ENCODE measurements at regions not wholly inside any gene's neighbourhood (a gene's known extent, or its start where the extent isn't known, plus 50 kb on each side); places are given as distances from the start of the nearest gene placed in this dataset.

GRCh38 chr2:236738030-236738429, 168.4 kb downstream of the ACKR3 start:
- TF ChIP-seq NR2C2 (CRISPR knock-in tag; IDR thresholded peaks at IDR 0.05; ENCODE audit: borderline replicate concordance) (no peak), PRPF4 (IDR thresholded peaks at IDR 0.05; ENCODE audit: low read depth, low read length, poor library complexity, severe bottlenecking) (no peak), ZNF274 (CRISPR knock-in tag; IDR thresholded peaks at IDR 0.05) (no peak), BRD4 (CRISPR knock-in tag; IDR thresholded peaks at IDR 0.05) (no peak), SMAD1 (CRISPR knock-in tag; IDR thresholded peaks at IDR 0.05; ENCODE audit: borderline replicate concordance, low read depth) (no peak), HOXA5 (CRISPR knock-in tag; IDR thresholded peaks at IDR 0.05) (no peak), SP1 (IDR thresholded peaks at IDR 0.05) (no peak), SP1 (CRISPR knock-in tag; IDR thresholded peaks at IDR 0.05) (no peak), MEIS2 (CRISPR knock-in tag; IDR thresholded peaks at IDR 0.05) (no peak), DNMT1 (CRISPR knock-in tag; IDR thresholded peaks at IDR 0.05) (no peak)
- TF ChIP-seq, protein P1, sequence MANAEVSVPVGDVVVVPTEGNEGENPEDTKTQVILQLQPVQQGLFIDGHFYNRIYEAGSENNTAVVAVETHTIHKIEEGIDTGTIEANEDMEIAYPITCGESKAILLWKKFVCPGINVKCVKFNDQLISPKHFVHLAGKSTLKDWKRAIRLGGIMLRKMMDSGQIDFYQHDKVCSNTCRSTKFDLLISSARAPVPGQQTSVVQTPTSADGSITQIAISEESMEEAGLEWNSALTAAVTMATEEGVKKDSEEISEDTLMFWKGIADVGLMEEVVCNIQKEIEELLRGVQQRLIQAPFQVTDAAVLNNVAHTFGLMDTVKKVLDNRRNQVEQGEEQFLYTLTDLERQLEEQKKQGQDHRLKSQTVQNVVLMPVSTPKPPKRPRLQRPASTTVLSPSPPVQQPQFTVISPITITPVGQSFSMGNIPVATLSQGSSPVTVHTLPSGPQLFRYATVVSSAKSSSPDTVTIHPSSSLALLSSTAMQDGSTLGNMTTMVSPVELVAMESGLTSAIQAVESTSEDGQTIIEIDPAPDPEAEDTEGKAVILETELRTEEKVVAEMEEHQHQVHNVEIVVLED (CRISPR knock-in tag; IDR thresholded peaks at IDR 0.05; ENCODE audit: borderline replicate concordance), result no peak
- TF ChIP-seq, protein P2, sequence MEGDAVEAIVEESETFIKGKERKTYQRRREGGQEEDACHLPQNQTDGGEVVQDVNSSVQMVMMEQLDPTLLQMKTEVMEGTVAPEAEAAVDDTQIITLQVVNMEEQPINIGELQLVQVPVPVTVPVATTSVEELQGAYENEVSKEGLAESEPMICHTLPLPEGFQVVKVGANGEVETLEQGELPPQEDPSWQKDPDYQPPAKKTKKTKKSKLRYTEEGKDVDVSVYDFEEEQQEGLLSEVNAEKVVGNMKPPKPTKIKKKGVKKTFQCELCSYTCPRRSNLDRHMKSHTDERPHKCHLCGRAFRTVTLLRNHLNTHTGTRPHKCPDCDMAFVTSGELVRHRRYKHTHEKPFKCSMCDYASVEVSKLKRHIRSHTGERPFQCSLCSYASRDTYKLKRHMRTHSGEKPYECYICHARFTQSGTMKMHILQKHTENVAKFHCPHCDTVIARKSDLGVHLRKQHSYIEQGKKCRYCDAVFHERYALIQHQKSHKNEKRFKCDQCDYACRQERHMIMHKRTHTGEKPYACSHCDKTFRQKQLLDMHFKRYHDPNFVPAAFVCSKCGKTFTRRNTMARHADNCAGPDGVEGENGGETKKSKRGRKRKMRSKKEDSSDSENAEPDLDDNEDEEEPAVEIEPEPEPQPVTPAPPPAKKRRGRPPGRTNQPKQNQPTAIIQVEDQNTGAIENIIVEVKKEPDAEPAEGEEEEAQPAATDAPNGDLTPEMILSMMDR (CRISPR knock-in tag; IDR thresholded peaks at IDR 0.05), result no peak

Measured in HepG2 (cell line).